Neural cell (in vitro differentiated cells): ENCODE measurements at regions not wholly inside any gene's neighbourhood (a gene's known extent, or its start where the extent isn't known, plus 50 kb on each side); places are given as distances from the start of the nearest gene placed in this dataset.

ENCODE experiments used
- small RNA-seq, 3 experiments: library from RNA; depleted of rRNA; stranded (forward); fragments of <200 nt; gene quantifications; one replicate each; pipeline ENCODE3, GENCODE V24; 2012

Small RNA genes lying in the stretch of these regions (small RNA-seq; reads per million reads assigned to genes)
- 0 reads per million in 3 experiments for gene AP003385.4
- 0 reads per million in 3 experiments for gene AP003716.2
- gene RNU6-46P: 0.43 to 3.7 (median 0.74) reads per million in 3 experiments
